Loucy (cell line): ENCODE measurements at regions not wholly inside any gene's neighbourhood (a gene's known extent, or its start where the extent isn't known, plus 50 kb on each side); places are given as distances from the start of the nearest gene placed in this dataset.

Experiments
- H2AFZ ChIP-seq: fragments of 200-600 bp; sonication (generic); 2 replicates; pipeline ENCODE4 v1.6.0; 2016; ENCODE audit warnings: antibody characterized with exemption, mild to moderate bottlenecking, low read length, moderate library complexity
- H3F3A ChIP-seq: fragments of 200-600 bp; 2 replicates; pipeline ENCODE4 v1.6.0; 2016; ENCODE audit warnings: antibody characterized with exemption, low read depth, mild to moderate bottlenecking
- H3K27me3 ChIP-seq: fragments of 200-600 bp; sonication (generic); 2 replicates; pipeline ENCODE4 v1.6.1; 2014; ENCODE audit warnings: low read length, mild to moderate bottlenecking; ENCODE audit not compliant: insufficient read depth, poor library complexity, severe bottlenecking
- H3K36me3 ChIP-seq: fragments of 200-600 bp; sonication (generic); 2 replicates; pipeline ENCODE4 v1.6.1; 2016; ENCODE audit warnings: low read length; ENCODE audit not compliant: insufficient read depth
- H3K4me1 ChIP-seq: fragments of 200-600 bp; sonication (generic); 2 replicates; pipeline ENCODE4 v1.5.1; 2014; ENCODE audit warnings: low read length, mild to moderate bottlenecking; ENCODE audit not compliant: insufficient read depth, poor library complexity, severe bottlenecking
- H3K4me2 ChIP-seq: fragments of 200-600 bp; sonication (generic); 2 replicates; pipeline ENCODE4 v1.6.0; 2014; ENCODE audit warnings: antibody characterized with exemption, low read length, low read depth, mild to moderate bottlenecking; ENCODE audit not compliant: poor library complexity, severe bottlenecking
- H3K4me3 ChIP-seq: fragments of 200-600 bp; sonication (generic); 2 replicates; pipeline ENCODE4 v1.5.1; 2014; ENCODE audit warnings: low read length, mild to moderate bottlenecking, mixed read lengths; ENCODE audit not compliant: poor library complexity, severe bottlenecking
- H3K79me2 ChIP-seq: fragments of 200-600 bp; sonication (generic); 2 replicates; pipeline ENCODE4 v1.6.1; 2014; ENCODE audit warnings: low read length; ENCODE audit not compliant: insufficient read depth
- H3K9ac ChIP-seq: fragments of 200-600 bp; sonication (generic); 2 replicates; pipeline ENCODE4 v1.6.0; 2014; ENCODE audit warnings: mild to moderate bottlenecking, low read depth, low read length, moderate library complexity; ENCODE audit not compliant: poor library complexity, severe bottlenecking
- H3K9me2 ChIP-seq: fragments of 200-600 bp; sonication (generic); replicated peaks from 2 replicates; pipeline ENCODE4 v1.6.1; 2016; ENCODE audit warnings: low read depth, low read length, mixed read lengths
- H3K9me3 ChIP-seq: fragments of 200-600 bp; sonication (generic); 2 replicates; pipeline ENCODE4 v1.6.1; 2014; ENCODE audit warnings: mild to moderate bottlenecking, antibody characterized with exemption, low read length, low read depth; ENCODE audit not compliant: insufficient read depth
- H4K20me1 ChIP-seq: fragments of 200-600 bp; sonication (generic); 2 replicates; pipeline ENCODE4 v1.6.0; 2014; ENCODE audit warnings: antibody characterized with exemption, low read length, mild to moderate bottlenecking; ENCODE audit not compliant: insufficient read depth, poor library complexity, severe bottlenecking
- CTCF ChIP-seq: fragments of 200-600 bp; sonication (generic); conservative IDR thresholded peaks from 2 replicates; pipeline ENCODE4 v1.5.1; 2014; ENCODE audit warnings: mild to moderate bottlenecking, antibody characterized with exemption, low read length
- EZH2phosphoT487 ChIP-seq: fragments of 200-600 bp; IDR thresholded peaks from 2 replicates; pipeline ENCODE4 v1.6.1; 2018; ENCODE audit warnings: antibody characterized with exemption, mild to moderate bottlenecking, moderate library complexity, borderline replicate concordance

- H3K4me2 ChIP-seq: no peak overlapping the region
- H3K79me2 ChIP-seq: no peaks in the 10 kb centered on the region
- no peak overlapping the region for H3K4me3 ChIP-seq
- H3K9ac ChIP-seq: no peak overlapping the region
- no peaks in the 10 kb centered on the region for H3K9me3 ChIP-seq
- no peaks in the 10 kb centered on the region for H3K9me2 ChIP-seq
- H4K20me1 ChIP-seq: no peaks in the 10 kb centered on the region
- H2AFZ ChIP-seq: no peak overlapping the region
- no peaks in the 10 kb centered on the region for H3K36me3 ChIP-seq
- H3F3A ChIP-seq: no peaks in the 10 kb centered on the region
- H3K27me3 ChIP-seq: no peaks in the 10 kb centered on the region
- TF ChIP-seq EZH2phosphoT487 (no peak), CTCF (no peak)
- H3K4me1 ChIP-seq: no peaks in the 10 kb centered on the region
These were observed 131.3 kb downstream of the SLC25A47 start for GRCh38 chr14:100454437-100454836.

- H2AFZ ChIP-seq: no peak overlapping the region
- H3K9ac ChIP-seq: no peak overlapping the region
- TF ChIP-seq EZH2phosphoT487 (no peak), CTCF (no peak)
- no peak overlapping the region for H3K4me3 ChIP-seq
- H3K9me3 ChIP-seq: no peaks in the 10 kb centered on the region
- no peaks in the 10 kb centered on the region for H3F3A ChIP-seq
- H3K36me3 ChIP-seq: no peaks in the 10 kb centered on the region
- no peak overlapping the region for H3K4me2 ChIP-seq
- no peaks in the 10 kb centered on the region for H3K9me2 ChIP-seq
- H3K4me1 ChIP-seq: no peaks in the 10 kb centered on the region
- no peaks in the 10 kb centered on the region for H3K79me2 ChIP-seq
- no peaks in the 10 kb centered on the region for H3K27me3 ChIP-seq
- H4K20me1 ChIP-seq: no peaks in the 10 kb centered on the region
These were observed 123.3 kb downstream of the BEGAIN start for GRCh38 chr14:100463937-100464336.

- H3K79me2 ChIP-seq: no peaks in the 10 kb centered on the region
- H2AFZ ChIP-seq: no peak overlapping the region
- no peaks in the 10 kb centered on the region for H4K20me1 ChIP-seq
- H3K36me3 ChIP-seq: no peaks in the 10 kb centered on the region
- H3K4me1 ChIP-seq: no peaks in the 10 kb centered on the region
- H3K27me3 ChIP-seq: no peaks in the 10 kb centered on the region
- H3K9ac ChIP-seq: no peak overlapping the region
- H3K4me3 ChIP-seq: no peak overlapping the region
- H3F3A ChIP-seq: no peaks in the 10 kb centered on the region
- H3K9me2 ChIP-seq: no peaks in the 10 kb centered on the region
- no peak overlapping the region for H3K4me2 ChIP-seq
- H3K9me3 ChIP-seq: no peaks in the 10 kb centered on the region
- 0 out of 2 replicates have a peak, but pooled peaks have one; percentile 12 for TF ChIP-seq CTCF
- no peak for TF ChIP-seq EZH2phosphoT487
These were observed 120.9 kb downstream of the BEGAIN start for GRCh38 chr14:100466111-100466856.
